H1 (cell line): ENCODE measurements at regions not wholly inside any gene's neighbourhood (a gene's known extent, or its start where the extent isn't known, plus 50 kb on each side); places are given as distances from the start of the nearest gene placed in this dataset.

Experiments
- CTCF ChIA-PET: fragments of 300-600 bp; sonication (Branson Sonifier 250); formaldehyde crosslinking; loops from one replicate; lab custom pipeline; 2021; ENCODE audit not compliant: partially characterized antibody; lab: Charles Lee
- POLR2A ChIA-PET: fragments of 300-600 bp; sonication (Branson Sonifier 250); formaldehyde crosslinking; loops from one replicate; lab custom pipeline; 2021; ENCODE audit warnings: inconsistent platforms; ENCODE audit not compliant: partially characterized antibody; lab: Charles Lee
- DNase-seq, 2 experiments: peaks; one replicate each; pipeline versions ENCODE4 v3.0.0 to v3.0.0-alpha.2; 2010 to 2022; ENCODE audit warnings: low spot score in 2 of 2, low read depth in 1 of 2, mixed read lengths in 1 of 2
- FAIRE-seq: peaks from 2 replicates; lab custom pipeline; 2011; peaks lifted over from hg19 to GRCh38; lab: Jason Lieb, UNC
- H2AFZ ChIP-seq: 2 replicates; pipeline ENCODE4 v1.8.1; 2012; ENCODE audit warnings: low read length, inconsistent platforms
- H2AK5ac ChIP-seq: 2 replicates; pipeline ENCODE4 v1.6.1; 2013; ENCODE audit warnings: low read depth, low read length
- H2BK120ac ChIP-seq: replicated peaks from 2 replicates; pipeline ENCODE3; 2013; ENCODE audit warnings: low read depth, low read length, inconsistent platforms
- H2BK12ac ChIP-seq: 2 replicates; pipeline ENCODE4 v1.6.1; 2013; ENCODE audit warnings: low read depth, low read length
- H2BK15ac ChIP-seq: 2 replicates; pipeline ENCODE4 v1.6.1; 2013; ENCODE audit warnings: low read length
- H2BK20ac ChIP-seq: 2 replicates; pipeline ENCODE4 v1.6.1; 2013; ENCODE audit warnings: low read length
- H2BK5ac ChIP-seq: 2 replicates; pipeline ENCODE4 v1.6.1; 2013; ENCODE audit warnings: low read depth, low read length
- H3K14ac ChIP-seq: 2 replicates; pipeline ENCODE4 v1.6.1; 2013; ENCODE audit warnings: inconsistent platforms; ENCODE audit not compliant: insufficient read length
- H3K18ac ChIP-seq: 2 replicates; pipeline ENCODE4 v1.6.1; 2013; ENCODE audit warnings: low read length; ENCODE audit errors: extremely low read depth
- H3K23ac ChIP-seq: 2 replicates; pipeline ENCODE4 v1.6.1; 2013; ENCODE audit warnings: inconsistent platforms; ENCODE audit not compliant: insufficient read length
- H3K23me2 ChIP-seq: 2 replicates; pipeline ENCODE4 v1.6.1; 2013; ENCODE audit warnings: low read depth, low read length
- H3K27ac ChIP-seq: 2 replicates; pipeline ENCODE4 v1.6.1; 2011; ENCODE audit warnings: low read depth, low read length, inconsistent platforms
- H3K27me3 ChIP-seq, 4 experiments: replicated peaks in 1 of 4; 1 replicate in 1 of 4; 2 replicates in 3 of 4; pipeline versions ENCODE4 v1.6.1 to v1.8.1; 2011 to 2013; ENCODE audit warnings: low read length in 3 of 4, mild to moderate bottlenecking in 3 of 4, inconsistent platforms in 2 of 4, mixed read lengths in 2 of 4, moderate library complexity in 1 of 4; ENCODE audit not compliant: control insufficient read depth in 3 of 4, insufficient read depth in 3 of 4; ENCODE audit errors: extremely low read depth in 1 of 4
- H3K36me3 ChIP-seq, 4 experiments: 2 replicates each; pipeline versions ENCODE4 v1.6.1 to v1.8.1; 2011 to 2013; ENCODE audit warnings: mild to moderate bottlenecking in 4 of 4, low read length in 3 of 4, moderate library complexity in 2 of 4, control low read depth in 1 of 4, inconsistent platforms in 1 of 4; ENCODE audit not compliant: insufficient read depth in 4 of 4, control insufficient read depth in 2 of 4
- H3K4ac ChIP-seq: replicated peaks from 2 replicates; pipeline ENCODE3; 2013; ENCODE audit warnings: low read length, low read depth, mixed read lengths, inconsistent platforms; ENCODE audit not compliant: insufficient read length
- H3K4me1 ChIP-seq, 4 experiments: replicated peaks in 1 of 4; 1 replicate in 1 of 4; 2 replicates in 3 of 4; pipeline versions ENCODE4 v1.6.1 to v1.8.1; 2011 to 2013; ENCODE audit warnings: low read length in 3 of 4, inconsistent platforms in 2 of 4, mixed read lengths in 1 of 4; ENCODE audit not compliant: insufficient read depth in 4 of 4, control insufficient read depth in 3 of 4
- H3K4me2 ChIP-seq, 2 experiments: 2 replicates each; pipeline versions ENCODE4 v1.6.1 to v1.8.1; 2011 to 2013; ENCODE audit warnings: low read depth in 2 of 2, low read length in 2 of 2, control low read depth in 1 of 2, inconsistent platforms in 1 of 2, mild to moderate bottlenecking in 1 of 2; ENCODE audit not compliant: insufficient read depth in 1 of 2
- H3K4me3 ChIP-seq, 4 experiments: fragments of 200-600, 300-600 bp in 1 of 4; sonication (generic), shearing (Covaris generic), sonication (Bioruptor Twin) in 1 of 4; 2 replicates each; pipeline versions ENCODE4 v1.5.1 to v1.8.1; 2011 to 2016; ENCODE audit warnings: low read length in 4 of 4, low read depth in 3 of 4, control low read depth in 2 of 4, inconsistent platforms in 2 of 4, mild to moderate bottlenecking in 2 of 4, mixed read lengths in 1 of 4, moderate library complexity in 1 of 4; ENCODE audit not compliant: insufficient read depth in 2 of 4; ENCODE audit errors: extremely low read depth in 1 of 4
- H3K56ac ChIP-seq: replicated peaks from 2 replicates; pipeline ENCODE3; 2013; ENCODE audit warnings: low read depth, mild to moderate bottlenecking, mixed read lengths, low read length, inconsistent platforms; ENCODE audit not compliant: insufficient read length
- H3K79me1 ChIP-seq: 2 replicates; pipeline ENCODE4 v1.6.1; 2013; ENCODE audit warnings: low read depth, low read length, control low read depth
- H3K79me2 ChIP-seq, 2 experiments: 2 replicates each; pipeline versions ENCODE4 v1.6.1 to v1.8.1; 2012 to 2013; ENCODE audit warnings: low read length in 2 of 2, mild to moderate bottlenecking in 2 of 2, inconsistent platforms in 1 of 2; ENCODE audit not compliant: insufficient read depth in 2 of 2, control insufficient read depth in 1 of 2
- H3K9ac ChIP-seq, 4 experiments: replicated peaks in 1 of 4; 1 replicate in 1 of 4; 2 replicates in 3 of 4; pipeline versions ENCODE4 v1.6.1 to v1.8.1; 2011 to 2013; ENCODE audit warnings: low read depth in 3 of 4, low read length in 3 of 4, control low read depth in 2 of 4, mild to moderate bottlenecking in 2 of 4, moderate library complexity in 2 of 4, inconsistent platforms in 1 of 4; ENCODE audit errors: extremely low read depth in 1 of 4
- H3K9me3 ChIP-seq, 2 experiments: 2 replicates each; pipeline versions ENCODE4 v1.6.1 to v1.8.1; 2012 to 2013; ENCODE audit warnings: mild to moderate bottlenecking in 2 of 2, moderate library complexity in 2 of 2, control low read depth in 1 of 2, inconsistent platforms in 1 of 2, low read depth in 1 of 2, low read length in 1 of 2, mixed read lengths in 1 of 2; ENCODE audit not compliant: insufficient read depth in 2 of 2
- H4K20me1 ChIP-seq, 2 experiments: replicated peaks in 1 of 2; 2 replicates each; pipeline versions ENCODE3 to v1.8.1; 2011 to 2013; ENCODE audit warnings: inconsistent platforms in 2 of 2, low read length in 2 of 2, mild to moderate bottlenecking in 1 of 2; ENCODE audit not compliant: insufficient read depth in 2 of 2, control insufficient read depth in 1 of 2
- H4K5ac ChIP-seq: 2 replicates; pipeline ENCODE4 v1.6.1; 2013; ENCODE audit warnings: low read length, low read depth, mixed read lengths, inconsistent platforms; ENCODE audit not compliant: insufficient read length
- H4K8ac ChIP-seq: 2 replicates; pipeline ENCODE4 v1.8.0; 2013; ENCODE audit warnings: mild to moderate bottlenecking, moderate library complexity, low read length, inconsistent platforms; ENCODE audit not compliant: insufficient read depth; ENCODE audit errors: extremely low read depth
- H4K91ac ChIP-seq: replicated peaks from 2 replicates; pipeline ENCODE3; 2013; ENCODE audit warnings: low read length, mixed read lengths, inconsistent platforms; ENCODE audit not compliant: insufficient read length
- ASH2L ChIP-seq: fragments of 200-600, 300-600 bp; sonication (generic); IDR thresholded peaks from one replicate; pipeline ENCODE4 v1.7.1; 2017; ENCODE audit warnings: low read length
- CBX8 ChIP-seq: fragments of 300-800, 300-1000 bp; sonication (generic); IDR thresholded peaks from 2 replicates; pipeline ENCODE4 v1.7.1; 2016; ENCODE audit warnings: low read depth, low read length, borderline replicate concordance
- CHD1 ChIP-seq: IDR thresholded peaks from 2 replicates; pipeline ENCODE4 v1.6.1; 2012; ENCODE audit warnings: low read depth, low read length, improper control_type of control experiment
- CHD2 ChIP-seq: IDR thresholded peaks from 2 replicates; pipeline ENCODE4 v1.6.1; 2012; ENCODE audit warnings: low read length, improper control_type of control experiment
- CTBP2 ChIP-seq: IDR thresholded peaks from 2 replicates; pipeline ENCODE4 v1.7.0; 2011; ENCODE audit warnings: borderline replicate concordance, mild to moderate bottlenecking, moderate library complexity, mixed read lengths, low read length; ENCODE audit not compliant: insufficient read depth, insufficient read length
- CTCF ChIP-seq, 3 experiments: IDR thresholded peaks; 1 replicate in 2 of 3; 2 replicates in 1 of 3; pipeline versions ENCODE4 v1.5.1 to v1.6.1; 2011; ENCODE audit warnings: low read length in 3 of 3, mild to moderate bottlenecking in 3 of 3, inconsistent platforms in 2 of 3, low read depth in 1 of 3, moderate library complexity in 1 of 3; ENCODE audit not compliant: insufficient read depth in 1 of 3; ENCODE audit errors: control extremely low read depth in 1 of 3
- GABPA ChIP-seq: IDR thresholded peaks from 2 replicates; pipeline ENCODE4 v1.6.1; 2011; ENCODE audit warnings: mild to moderate bottlenecking, low read length, moderate library complexity, borderline replicate concordance; ENCODE audit not compliant: insufficient read depth
- KDM1A ChIP-seq: fragments of 200-600, 300-600 bp; sonication (generic); IDR thresholded peaks from 2 replicates; pipeline ENCODE4 v1.7.1; 2016; ENCODE audit warnings: mild to moderate bottlenecking, low read length, borderline replicate concordance
- NRF1 ChIP-seq: IDR thresholded peaks from 2 replicates; pipeline ENCODE4 v1.6.1; 2011; ENCODE audit warnings: mild to moderate bottlenecking, low read depth, low read length, improper control_type of control experiment
- POLR2AphosphoS5 ChIP-seq: IDR thresholded peaks from 2 replicates; pipeline ENCODE4 v1.6.1; 2011; ENCODE audit warnings: low read depth, low read length
- SAP30 ChIP-seq: fragments of 300-600 bp; sonication (generic); IDR thresholded peaks from 2 replicates; pipeline ENCODE4 v1.7.1; 2012; ENCODE audit warnings: low read length, moderate library complexity, mild to moderate bottlenecking, inconsistent platforms; ENCODE audit not compliant: insufficient read depth, insufficient replicate concordance
- SP2 ChIP-seq: IDR thresholded peaks from 2 replicates; pipeline ENCODE4 v1.6.1; 2012; ENCODE audit warnings: mild to moderate bottlenecking, low read length, inconsistent platforms
- SP4 ChIP-seq: IDR thresholded peaks from 2 replicates; pipeline ENCODE4 v1.6.1; 2012; ENCODE audit warnings: low read length, inconsistent platforms
- WGBS, 2 experiments: shearing (Covaris generic) in 1 of 2; methylation state at CpG; one replicate each; pipeline versions ENCODE4 v1.1.6 to v1.1.7; 2013 to 2015; ENCODE audit warnings: low lambda C conversion rate in 2 of 2, mixed read lengths in 2 of 2, inconsistent platforms in 1 of 2, low coverage in 1 of 2, missing lambda C conversion rate in 1 of 2; ENCODE audit not compliant: insufficient replicate concordance in 2 of 2, insufficient coverage in 1 of 2, insufficient read length in 1 of 2; ENCODE audit errors: extremely low coverage in 1 of 2, missing lambda C conversion rate in 1 of 2; 5-methylcytosine and 5-hydroxymethylcytosine counted together

GRCh38 chr11:96906476-96906875 lies 516.7 kb downstream of the JRKL start:
- H3K23me2 ChIP-seq, result no peaks in the 10 kb centered on the region
- no peak overlapping the region for H3K4ac ChIP-seq
- no peak overlapping the region for H2BK20ac ChIP-seq
- FAIRE-seq (no peak), DNase-seq (no peak)
- H2AFZ ChIP-seq, result no peak overlapping the region
- no peaks in the 10 kb centered on the region for H4K20me1 ChIP-seq
- H2BK12ac ChIP-seq, result no peak overlapping the region
- no peaks in the 10 kb centered on the region for H3K27me3 ChIP-seq
- no peaks in the 10 kb centered on the region; a peak in 1 of 8 replicates for H3K36me3 ChIP-seq
- no peak overlapping the region for H2AK5ac ChIP-seq
- no peak overlapping the region for H3K23ac ChIP-seq
- H3K4me2 ChIP-seq, result no peak overlapping the region
- H3K18ac ChIP-seq, result no peak overlapping the region
- H4K5ac ChIP-seq, result no peak overlapping the region
- no peaks in the 10 kb centered on the region; a peak in 1 of 7 replicates for H3K4me1 ChIP-seq
- no peak overlapping the region for H2BK5ac ChIP-seq
- ChIA-PET CTCF (interaction anchor here (1.6 kb wide), 1 partner anchor 235 kb away, joined by 3 read pairs; no protein-coding TSS in a partner anchor), POLR2A (no interaction called here)
- H3K9ac ChIP-seq, result peak overlapping the region in 1 of 4 experiments; percentile 8; a peak in 1 of 7 replicates
- H2BK15ac ChIP-seq, result no peak overlapping the region
- no peak overlapping the region for H3K4me3 ChIP-seq
- H3K14ac ChIP-seq, result no peak overlapping the region
- H3K56ac ChIP-seq, result no peak overlapping the region
- no peaks in the 10 kb centered on the region for H3K9me3 ChIP-seq
- 100% methylated on average over 1 of the region's 1 CpG; no CpG with 5 or more reads in 1 of the 2 experiments for WGBS, 2 experiments
- no peaks in the 10 kb centered on the region for H3K79me2 ChIP-seq
- no peak overlapping the region for H3K27ac ChIP-seq
- no peak overlapping the region for H2BK120ac ChIP-seq
- no peak overlapping the region for H4K8ac ChIP-seq
- H3K79me1 ChIP-seq, result no peaks in the 10 kb centered on the region
- no peak overlapping the region for H4K91ac ChIP-seq
- TF ChIP-seq CHD2 (no peak), GABPA (no peak), SP4 (no peak), CTBP2 (no peak), CBX8 (no peak), CHD1 (no peak), KDM1A (no peak), CTCF (IDR thresholded peaks at IDR 0.05; ENCODE audit: control extremely low read depth in 1 of 3, insufficient read depth in 1 of 3, low read depth in 1 of 3, low read length in 3 of 3) (no peak), NRF1 (no peak), POLR2AphosphoS5 (no peak), SP2 (no peak), SAP30 (no peak), ASH2L (no peak)
